Common myeloid progenitor, CD34-positive (primary cell): ENCODE measurements at regions not wholly inside any gene's neighbourhood (a gene's known extent, or its start where the extent isn't known, plus 50 kb on each side); places are given as distances from the start of the nearest gene placed in this dataset.
A peak's percentile ranks its signal among the peaks of the same experiment; 100 is the strongest.

Source experiments
- CTCF ChIA-PET: fragments of 350-600 bp; sonication (Branson Sonifier 250); formaldehyde crosslinking; loops from one replicate; lab custom pipeline; 2021; ENCODE audit warnings: antibody characterized with exemption; lab: Charles Lee
- POLR2A ChIA-PET: fragments of 350-600 bp; sonication (Branson Sonifier 250); formaldehyde crosslinking; loops from one replicate; lab custom pipeline; 2021; ENCODE audit warnings: antibody characterized with exemption; lab: Charles Lee
- DNase-seq, 3 donors: peaks; one replicate each; pipeline versions ENCODE4 v3.0.0 to v3.0.0-alpha.2; 2013
- H3K27ac ChIP-seq, 2 experiments: 1 replicate in 1 of 2; 2 replicates in 1 of 2; pipeline ENCODE4 v1.7.0; 2013; ENCODE audit warnings: inconsistent platforms in 2 of 2, low read length in 2 of 2, mild to moderate bottlenecking in 2 of 2, low read depth in 1 of 2, moderate library complexity in 1 of 2; ENCODE audit not compliant: severe bottlenecking in 2 of 2, insufficient read depth in 1 of 2, poor library complexity in 1 of 2
- H3K27me3 ChIP-seq, 5 experiments: replicated peaks in 2 of 5; 1 replicate in 3 of 5; 2 replicates in 2 of 5; pipeline versions ENCODE4 v1.6.1 to v1.7.0; 2013; ENCODE audit warnings: low read length in 4 of 5, mild to moderate bottlenecking in 2 of 5, moderate library complexity in 2 of 5, inconsistent platforms in 1 of 5; ENCODE audit not compliant: insufficient read depth in 5 of 5, control insufficient read depth in 4 of 5
- H3K36me3 ChIP-seq, 4 experiments: 1 replicate in 2 of 4; 2 replicates in 2 of 4; pipeline versions ENCODE4 v1.6.1 to v1.7.0; 2013; ENCODE audit warnings: low read length in 3 of 4, control low read depth in 1 of 4, mild to moderate bottlenecking in 1 of 4; ENCODE audit not compliant: control insufficient read depth in 4 of 4, insufficient read depth in 4 of 4
- H3K4me1 ChIP-seq, 4 experiments: 1 replicate in 3 of 4; 2 replicates in 1 of 4; pipeline versions ENCODE4 v1.6.1 to v1.7.1; 2013; ENCODE audit warnings: low read length in 3 of 4, mild to moderate bottlenecking in 3 of 4, control low read depth in 1 of 4, inconsistent platforms in 1 of 4, moderate library complexity in 1 of 4; ENCODE audit not compliant: control insufficient read depth in 4 of 4, insufficient read depth in 4 of 4; ENCODE audit errors: control extremely low read depth in 1 of 4
- H3K4me3 ChIP-seq, 7 experiments: 1 replicate in 4 of 7; 2 replicates in 3 of 7; pipeline versions ENCODE4 v1.5.1 to v1.7.0; 2013; ENCODE audit warnings: mild to moderate bottlenecking in 7 of 7, low read length in 6 of 7, moderate library complexity in 6 of 7, inconsistent platforms in 2 of 7, low read depth in 2 of 7, control low read depth in 1 of 7; ENCODE audit not compliant: insufficient read depth in 4 of 7, control insufficient read depth in 1 of 7; ENCODE audit errors: extremely low read depth in 1 of 7
- H3K9me3 ChIP-seq, 5 experiments: 1 replicate in 4 of 5; 2 replicates in 1 of 5; pipeline versions ENCODE4 v1.6.1 to v1.7.1; 2013; ENCODE audit warnings: low read length in 4 of 5, mild to moderate bottlenecking in 2 of 5, inconsistent platforms in 1 of 5, low read depth in 1 of 5, moderate library complexity in 1 of 5; ENCODE audit not compliant: control insufficient read depth in 4 of 5, insufficient read depth in 2 of 5; ENCODE audit errors: control extremely low read depth in 1 of 5
- whole genome bisulfite sequencing: methylation state at CpG from one replicate; pipeline ENCODE4 v1.1.5; 2013; ENCODE audit not compliant: insufficient coverage; 5-methylcytosine and 5-hydroxymethylcytosine counted together

DNA sequence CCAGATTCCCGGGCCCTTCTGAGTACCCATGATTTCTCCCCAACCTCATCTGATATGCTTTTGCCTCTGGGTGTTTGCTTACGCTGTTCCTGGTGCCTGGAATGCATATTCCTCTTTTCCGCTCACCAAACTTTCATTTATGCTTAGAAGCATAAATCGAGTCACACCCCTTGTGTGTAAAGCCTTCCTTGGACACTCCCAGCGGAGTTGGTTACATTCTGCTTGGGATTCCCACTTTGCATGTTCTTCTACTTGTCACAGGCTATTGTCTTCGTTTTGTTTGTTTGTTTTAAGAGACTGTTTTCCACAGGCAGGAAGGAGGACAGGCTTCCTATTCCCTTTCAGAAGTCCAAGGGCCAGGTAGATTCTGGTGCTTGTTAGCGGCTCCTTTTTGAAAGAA is 76.5 kb downstream of the SEC61B start:
- Histone ChIP-seq H3K4me3 (no peak overlapping the region), H3K27ac (no peak overlapping the region), H3K4me1 (peaks cover 0 to 4% (median 1%) of the 10 kb centered on the region in 4 experiments), H3K27me3 (peaks cover 0 to 5% (median 0%) of the 10 kb centered on the region in 5 experiments), H3K36me3 (no peaks in the 10 kb centered on the region), H3K9me3 (no peaks in the 10 kb centered on the region)
- CTCF ChIA-PET: interaction anchor here (0.7 to 1.2 kb wide), 2 partner anchors 135 to 715 kb away, joined by 3 to 4 read pairs; no protein-coding TSS in a partner anchor
- 86% methylated on average over 5 of the region's 7 CpGs for WGBS
- no peak for DNase-seq
- POLR2A ChIA-PET: no interaction called here

DNA sequence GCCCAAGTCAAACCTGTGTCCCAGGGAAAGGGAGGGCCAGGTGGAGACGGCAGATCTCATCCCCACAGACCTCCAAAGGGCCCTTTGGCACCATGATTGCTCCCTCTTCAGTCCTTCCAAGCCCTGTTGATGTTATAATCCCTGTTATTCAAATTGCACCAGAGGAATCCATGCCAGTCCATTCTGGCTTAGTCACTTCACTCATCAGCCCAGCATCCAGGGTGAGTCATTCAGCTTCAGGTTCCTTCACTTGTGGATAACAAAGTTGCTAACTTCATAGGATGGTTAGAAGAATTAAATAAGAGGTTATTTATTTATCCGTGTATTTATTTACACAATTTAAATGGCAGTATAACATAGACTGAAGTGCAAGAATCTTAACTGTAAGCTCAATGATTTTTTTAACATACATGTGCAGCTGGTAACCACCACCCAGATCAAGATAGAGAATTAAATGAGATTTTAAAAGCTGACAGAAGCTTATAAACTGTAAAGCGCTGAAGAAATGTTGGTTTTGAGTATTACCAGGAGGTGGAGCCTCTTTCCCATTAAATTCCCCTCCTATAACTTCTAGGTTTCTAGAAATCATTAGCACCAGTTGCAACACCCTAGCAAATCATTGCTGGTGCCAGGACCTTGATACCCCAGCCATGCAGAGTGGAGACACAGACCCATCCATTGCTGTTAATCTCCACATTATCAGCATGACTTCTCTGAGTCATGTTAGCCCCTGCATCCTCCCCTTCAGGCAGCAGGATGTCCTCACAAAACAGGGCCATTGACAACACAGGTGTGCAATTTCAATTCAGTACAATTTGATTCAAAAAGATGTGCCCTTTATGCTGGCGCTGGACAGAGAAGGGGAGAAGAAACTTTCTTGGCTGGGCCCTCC is 77.4 kb downstream of the SEC61B start:
- Histone ChIP-seq H3K4me3 (no peak overlapping the region), H3K4me1 (peaks cover 0 to 4% (median 1%) of the 10 kb centered on the region in 4 experiments), H3K9me3 (no peaks in the 10 kb centered on the region), H3K36me3 (no peaks in the 10 kb centered on the region), H3K27me3 (peaks cover 0 to 5% (median 0%) of the 10 kb centered on the region in 5 experiments), H3K27ac (no peak overlapping the region)
- ChIA-PET POLR2A (no interaction called here), CTCF (interaction anchor here (0.8 to 1.2 kb wide), 2 partner anchors 136 to 525 kb away, joined by 3 to 4 read pairs; no protein-coding TSS in a partner anchor)
- WGBS: 93% methylated on average over 2 of the region's 4 CpGs
- DNase-seq: peak in 2 of 3 donors; percentile 21 to 34

GRCh38 chr9:99300103-99300439 is 78.0 kb downstream of the SEC61B start:
- POLR2A ChIA-PET: no interaction called here
- Histone ChIP-seq H3K27me3 (peaks cover 0 to 5% (median 0%) of the 10 kb centered on the region in 5 experiments), H3K4me3 (no peak overlapping the region), H3K4me1 (peaks cover 0 to 3% (median 1%) of the 10 kb centered on the region in 4 experiments), H3K27ac (no peak overlapping the region), H3K9me3 (no peaks in the 10 kb centered on the region), H3K36me3 (no peaks in the 10 kb centered on the region)
- no peak for DNase-seq
- WGBS: 0% methylated on average over 1 of the region's 1 CpG
- CTCF ChIA-PET: interaction anchor here (0.8 to 1.2 kb wide), 3 partner anchors 29 to 525 kb away, joined by 3 to 4 read pairs (median 3); no protein-coding TSS in a partner anchor

- H3K4me1 ChIP-seq: no peaks in the 10 kb centered on the region
- no peaks in the 10 kb centered on the region for H3K9me3 ChIP-seq
- 100% methylated on average over 2 of the region's 3 CpGs for WGBS
- no peak overlapping the region for H3K27ac ChIP-seq
- ChIA-PET CTCF (interaction anchor here (0.8 to 1.0 kb wide), 2 partner anchors 30 to 524 kb away, joined by 3 read pairs; no protein-coding TSS in a partner anchor), POLR2A (no interaction called here)
- H3K4me3 ChIP-seq: no peak overlapping the region
- DNase-seq: no peak
- H3K27me3 ChIP-seq: peaks cover 0 to 5% (median 0%) of the 10 kb centered on the region in 5 experiments
- H3K36me3 ChIP-seq: no peaks in the 10 kb centered on the region
Measured at GRCh38 chr9:99300603-99301002, 78.5 kb downstream of the SEC61B start.

GRCh38 chr9:99303177-99303576 is 81.1 kb downstream of the SEC61B start:
- H3K4me1 ChIP-seq: no peaks in the 10 kb centered on the region
- H3K27me3 ChIP-seq: peaks cover 0 to 4% (median 0%) of the 10 kb centered on the region in 5 experiments
- no peak overlapping the region for H3K4me3 ChIP-seq
- ChIA-PET CTCF (interaction anchor here (0.5 to 1.5 kb wide), 3 partner anchors 72 to 455 kb away, joined by 3 to 4 read pairs (median 3); no protein-coding TSS in a partner anchor), POLR2A (no interaction called here)
- H3K27ac ChIP-seq: no peak overlapping the region
- no peaks in the 10 kb centered on the region for H3K36me3 ChIP-seq
- DNase-seq: peak in 1 of 3 donors; percentile 11
- 71% methylated on average over 4 of the region's 6 CpGs for WGBS
- no peaks in the 10 kb centered on the region for H3K9me3 ChIP-seq

DNA sequence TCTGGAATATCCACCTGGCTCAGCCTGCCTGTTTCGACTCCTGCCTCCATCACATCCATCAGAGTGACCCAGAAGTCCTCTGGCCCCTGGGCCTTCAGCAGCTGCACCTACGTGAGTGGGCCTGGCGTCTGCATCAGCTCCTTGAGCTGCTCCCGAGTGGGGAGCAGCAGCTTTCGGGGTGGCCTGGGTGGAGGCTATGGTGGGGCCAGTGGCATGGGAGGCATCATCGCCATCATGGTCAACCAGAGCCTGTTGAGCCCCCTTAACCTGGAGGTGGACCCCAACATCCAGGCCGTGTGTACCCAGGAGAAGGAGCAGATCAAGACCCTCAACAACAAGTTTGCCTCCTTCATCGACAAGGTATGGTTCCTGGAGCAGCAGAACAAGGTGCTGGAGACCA is 83.0 kb downstream of the SEC61B start:
- no peak for DNase-seq
- Histone ChIP-seq H3K9me3 (no peaks in the 10 kb centered on the region), H3K27me3 (peaks cover 0 to 1% (median 0%) of the 10 kb centered on the region in 5 experiments), H3K4me3 (no peak overlapping the region), H3K36me3 (no peaks in the 10 kb centered on the region), H3K27ac (no peak overlapping the region), H3K4me1 (no peaks in the 10 kb centered on the region)
- ChIA-PET CTCF (no interaction called here), POLR2A (no interaction called here)
- WGBS: 100% methylated on average over 8 of the region's 8 CpGs
